ENCODE measurements at regions not wholly inside any gene's neighbourhood (a gene's known extent, or its start where the extent isn't known, plus 50 kb on each side); places are given as distances from the start of the nearest gene placed in this dataset.
"Not testable (repeated sequence)": the region's sequence is repeated elsewhere in the genome, so short reads cannot be mapped to it uniquely, and the experiment has no call there.

DNA sequence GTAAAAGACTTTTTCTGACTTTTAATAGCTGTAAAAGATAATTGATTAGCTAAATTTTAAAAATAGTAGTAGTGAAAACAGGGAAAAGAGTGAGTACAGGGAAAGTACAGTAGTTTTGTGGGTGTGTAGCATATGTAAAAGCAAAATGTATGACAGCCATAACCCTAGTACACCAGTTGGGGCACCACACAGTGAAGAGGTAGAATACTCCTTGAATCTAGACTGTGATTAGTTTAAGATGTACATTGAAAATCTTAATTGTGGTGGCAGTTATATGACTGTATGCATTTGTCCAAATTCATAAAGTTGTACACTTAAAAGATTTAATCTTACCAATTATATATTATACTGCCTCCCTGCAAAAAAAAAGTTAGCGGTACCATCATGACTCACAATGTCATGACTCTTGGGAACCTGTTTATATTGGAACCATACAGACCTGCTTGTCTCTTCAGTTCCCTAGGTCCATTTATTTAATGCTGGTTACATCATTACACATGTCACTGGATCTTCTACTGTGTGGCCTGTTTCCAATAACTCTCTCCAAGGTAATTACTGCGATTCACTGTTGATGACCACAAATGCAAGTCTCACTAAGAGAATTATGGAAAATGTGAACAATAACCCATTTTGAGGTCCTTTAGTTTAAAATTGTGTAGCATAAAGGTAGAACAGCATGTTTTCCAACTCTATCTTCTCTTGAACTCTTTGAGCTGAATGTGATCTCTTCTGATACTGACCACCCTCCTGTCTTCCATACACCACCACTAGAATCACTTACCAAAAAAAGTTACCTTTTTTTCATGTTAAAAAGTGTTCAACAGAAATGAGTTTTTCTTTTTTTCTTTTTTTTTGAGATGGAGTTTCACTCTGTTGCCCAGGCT is 264.2 kb upstream of the AMIGO2 start:
- no peak for DNase-seq

DNA sequence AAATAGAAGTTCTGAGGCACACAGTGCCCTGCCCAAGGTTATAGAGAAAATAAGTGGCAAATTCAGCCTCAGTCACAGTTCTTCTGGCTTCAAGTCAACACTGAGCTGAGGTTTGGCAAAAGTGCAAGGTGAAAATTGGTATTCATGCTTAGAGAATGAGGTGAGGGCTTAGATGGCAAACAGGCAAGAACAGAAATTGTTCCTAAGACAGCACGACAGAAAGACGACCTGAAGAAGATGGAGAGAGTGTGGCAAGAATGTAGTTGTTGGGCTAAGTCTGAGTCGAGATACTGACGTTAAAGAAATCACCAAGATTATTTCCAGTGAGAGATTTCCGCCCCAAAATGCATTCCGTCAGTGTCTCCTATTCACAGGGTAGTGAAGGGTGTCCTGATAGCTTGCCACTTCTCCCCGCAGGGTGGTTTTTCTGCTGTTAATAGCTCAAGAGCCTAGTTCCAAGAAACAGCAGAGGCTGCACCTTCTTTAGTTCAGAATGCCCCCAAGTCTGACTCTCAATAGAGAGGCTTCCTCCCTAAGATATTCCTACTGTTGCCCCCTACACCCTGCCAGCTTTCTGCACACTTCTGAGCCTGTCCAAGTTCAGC is 260.8 kb upstream of the AMIGO2 start:
- DNase-seq, result no peak

DNA sequence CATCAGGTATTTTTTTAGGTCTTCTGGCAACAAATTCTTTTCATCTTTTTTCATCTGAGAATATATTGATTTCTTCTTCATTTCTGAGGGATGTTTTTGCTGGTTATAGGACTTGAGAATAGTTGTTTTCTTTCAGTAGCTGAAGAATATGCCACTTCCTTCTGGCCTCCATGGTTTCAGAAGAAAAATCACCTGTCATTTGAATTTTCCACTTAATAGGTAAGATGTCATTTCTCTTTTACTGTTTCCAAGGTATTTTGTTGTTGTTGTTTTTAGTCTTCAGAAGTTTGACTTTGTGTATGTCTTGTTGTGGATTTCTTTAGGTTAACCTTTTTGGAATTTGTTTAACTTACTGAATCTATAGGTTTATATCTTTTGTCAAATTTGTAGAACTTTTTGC is 257.8 kb upstream of the AMIGO2 start:
- no peak for DNase-seq

DNA sequence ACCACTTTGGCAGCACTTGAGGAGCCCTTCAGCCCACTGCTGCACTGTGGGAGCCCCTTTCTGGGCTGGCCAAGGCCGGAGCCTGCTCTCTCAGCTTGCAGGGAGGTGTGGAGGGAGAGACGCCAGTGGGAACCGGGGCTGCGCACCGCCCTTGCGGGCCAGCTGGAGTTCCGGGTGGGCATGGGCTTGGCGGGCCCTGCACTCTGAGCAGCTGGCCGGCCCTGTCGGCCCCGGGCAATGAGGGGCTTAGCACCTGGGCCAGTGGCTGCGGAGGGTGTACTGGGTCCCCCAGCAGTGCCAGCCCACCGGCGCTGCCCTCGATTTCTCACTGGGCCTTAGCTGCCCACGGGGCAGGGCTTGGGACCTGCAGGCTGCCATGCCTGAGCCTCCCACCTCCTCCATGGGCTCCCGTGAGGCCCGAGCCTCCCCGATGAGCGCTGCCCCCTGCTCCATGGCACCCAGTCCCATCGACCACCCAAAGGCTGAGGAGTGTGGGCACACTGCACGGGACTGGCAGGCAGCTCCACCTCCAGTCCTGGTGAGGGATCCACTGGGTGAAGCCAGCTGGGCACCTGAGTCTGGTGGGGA is 253.6 kb upstream of the AMIGO2 start:
- DNase-seq, result not testable (repeated sequence)

DNA sequence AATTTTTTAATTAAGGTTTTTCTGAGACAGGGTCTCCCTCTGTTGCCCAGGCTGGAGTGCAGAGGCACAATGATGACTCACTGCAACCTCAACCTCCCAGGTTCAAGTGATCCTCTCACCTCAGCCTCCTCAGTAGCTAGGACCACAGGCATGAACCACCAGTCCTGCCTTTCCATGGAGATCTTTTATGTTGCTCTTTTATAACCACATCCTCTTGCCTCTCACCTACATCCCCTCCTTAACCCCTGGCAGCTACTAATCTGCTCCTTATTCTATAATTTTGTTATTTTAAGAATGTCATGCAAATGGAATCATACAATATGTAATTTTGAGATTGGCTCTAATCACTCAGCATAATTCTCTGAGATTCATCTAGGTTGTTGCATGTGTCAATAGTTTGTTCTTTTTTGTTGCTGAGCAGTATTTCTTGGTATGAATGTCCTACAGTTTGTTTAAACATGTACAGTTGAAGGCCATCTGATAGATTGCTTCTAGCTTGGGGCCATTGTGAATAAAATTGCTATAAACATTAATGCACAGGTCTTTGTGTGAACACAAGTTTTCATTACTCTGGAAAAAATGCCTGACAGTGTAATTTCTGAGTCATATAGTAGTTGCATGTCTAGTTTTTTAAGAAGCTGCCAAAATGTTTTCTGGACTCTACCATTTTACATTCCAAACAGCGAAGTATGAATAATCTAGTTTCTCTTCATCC is 249.2 kb upstream of the AMIGO2 start:
- DNase-seq, result peak; percentile 17

DNA sequence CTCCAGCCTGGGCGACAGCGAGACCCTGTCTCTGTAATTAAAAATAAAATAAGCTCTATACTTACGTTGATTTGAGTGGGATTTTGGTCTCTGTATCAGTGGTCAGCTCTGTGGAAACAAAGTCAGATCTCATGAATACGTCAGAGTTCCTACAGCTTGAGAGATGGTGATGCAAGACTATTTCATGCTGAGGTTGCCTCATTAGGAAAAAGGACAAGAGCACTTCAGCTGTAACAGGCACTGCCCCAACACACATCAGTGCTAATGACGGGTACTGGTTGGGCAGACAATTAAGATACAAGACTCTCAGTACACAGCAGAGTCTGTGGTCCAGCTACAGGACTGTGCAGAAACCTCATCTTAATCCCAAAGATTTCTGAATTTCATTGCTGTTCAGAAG is 246.4 kb upstream of the AMIGO2 start:
- DNase-seq, result no peak

DNA sequence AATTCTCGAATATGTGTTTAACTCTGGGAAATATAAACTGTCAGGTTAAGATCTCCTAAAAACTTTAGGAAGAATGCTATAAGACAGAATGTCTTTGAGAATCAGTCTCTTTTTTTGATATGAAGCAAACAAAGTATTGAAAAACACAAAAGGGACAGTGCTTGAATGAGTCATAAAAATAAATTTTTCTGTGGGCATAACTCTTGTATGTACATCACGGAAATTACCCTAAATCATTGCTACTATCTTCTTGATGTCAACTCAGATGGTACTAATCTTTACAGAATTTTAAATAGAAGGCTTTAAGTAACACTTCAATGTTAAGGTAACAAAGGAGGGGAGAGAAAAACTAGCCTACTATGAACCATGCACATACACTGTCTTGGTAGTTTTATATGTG is 244.0 kb upstream of the AMIGO2 start:
- no peak for DNase-seq

DNA sequence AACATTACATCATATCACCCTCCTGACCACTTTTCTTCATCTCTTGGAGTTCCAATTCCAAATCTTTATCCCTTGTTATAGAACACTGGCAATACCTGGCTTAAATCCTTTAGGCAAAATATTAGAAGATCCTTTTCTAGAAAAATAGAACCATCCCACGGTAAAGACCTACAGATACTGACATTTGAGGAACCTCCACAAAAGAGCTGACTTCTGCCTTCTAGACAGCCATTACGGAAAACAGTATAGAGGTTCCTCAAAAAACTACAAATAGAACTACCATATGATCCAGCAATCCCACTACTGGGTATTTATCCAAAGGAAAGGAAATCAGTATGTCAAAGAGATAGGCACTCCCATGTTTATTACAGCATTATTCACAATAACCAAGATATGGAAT is 241.7 kb upstream of the AMIGO2 start:
- no peak for DNase-seq

DNA sequence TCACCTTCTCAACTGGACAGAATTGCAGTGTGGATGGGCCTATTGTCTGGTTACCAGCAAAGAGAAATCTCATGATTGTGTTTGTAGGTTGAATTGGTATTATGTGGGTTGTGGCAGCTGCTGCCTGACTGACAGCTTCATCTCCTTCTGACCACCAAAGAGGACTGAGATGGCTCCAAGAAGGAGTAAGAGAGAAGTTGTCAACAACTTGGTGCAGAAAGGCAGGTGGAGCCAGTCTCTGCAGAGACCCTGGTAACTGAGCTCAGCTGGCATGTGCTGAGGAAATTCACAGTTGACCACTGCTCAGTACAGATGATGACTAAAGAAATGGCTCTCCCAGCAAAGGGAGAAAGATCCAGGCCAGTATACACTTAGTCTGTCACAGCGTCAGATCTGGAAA is 240.0 kb upstream of the AMIGO2 start:
- DNase-seq, result no peak

DNA sequence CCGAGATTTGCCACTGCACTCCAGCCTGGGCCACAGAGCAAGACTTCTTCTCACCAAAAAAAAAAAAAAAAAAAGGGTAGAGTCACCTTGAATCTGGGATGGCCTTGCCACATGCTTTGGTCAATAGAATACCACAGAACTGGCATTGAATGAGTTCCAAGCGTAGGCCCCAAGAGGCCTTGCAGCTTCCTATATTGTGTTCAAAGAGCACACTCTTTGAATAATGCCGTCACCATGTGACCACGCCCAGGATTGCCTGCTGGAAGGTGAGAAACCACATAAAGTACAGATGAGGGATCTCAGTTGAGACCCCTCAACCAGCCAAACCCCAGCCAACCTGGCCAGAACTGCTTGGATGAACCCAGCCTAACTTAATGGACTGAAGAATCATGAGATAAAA is 239.2 kb upstream of the AMIGO2 start:
- DNase-seq, result peak; percentile 15

DNA sequence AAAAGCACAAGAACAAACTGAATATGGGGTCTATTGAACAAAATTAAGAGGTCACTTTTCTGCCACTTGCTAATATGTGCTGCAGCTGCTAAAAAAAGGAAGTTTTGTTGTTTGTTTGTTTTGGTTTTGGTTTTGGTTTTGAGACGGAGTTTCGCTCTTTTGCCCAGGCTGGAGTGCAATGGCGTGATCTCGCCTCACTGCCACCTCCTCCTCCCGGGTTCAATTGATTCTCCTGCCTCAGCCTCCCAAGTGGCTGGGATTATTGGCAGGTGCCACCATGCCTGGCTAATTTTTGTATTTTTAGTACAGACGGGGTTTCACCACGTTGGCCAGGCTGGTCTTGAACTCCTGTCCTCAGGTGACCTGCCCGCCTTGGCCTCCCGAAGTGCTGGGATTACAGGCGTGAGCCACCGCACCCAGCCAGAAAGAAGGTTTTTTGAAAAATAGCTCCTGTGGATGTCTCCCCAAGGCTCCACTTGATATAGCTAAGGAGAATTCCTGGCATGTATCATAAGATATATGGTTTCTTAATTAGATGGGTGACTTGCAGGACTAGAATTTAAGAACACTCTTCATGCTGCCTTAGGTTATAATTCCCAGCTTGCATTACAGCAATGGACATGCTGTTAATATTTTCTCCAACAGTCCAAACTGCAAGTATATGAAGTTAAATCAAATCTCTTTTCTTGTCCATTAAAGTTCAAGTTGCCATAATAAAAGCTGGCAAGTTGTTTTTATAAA is 237.6 kb upstream of the AMIGO2 start:
- DNase-seq, result no peak

DNA sequence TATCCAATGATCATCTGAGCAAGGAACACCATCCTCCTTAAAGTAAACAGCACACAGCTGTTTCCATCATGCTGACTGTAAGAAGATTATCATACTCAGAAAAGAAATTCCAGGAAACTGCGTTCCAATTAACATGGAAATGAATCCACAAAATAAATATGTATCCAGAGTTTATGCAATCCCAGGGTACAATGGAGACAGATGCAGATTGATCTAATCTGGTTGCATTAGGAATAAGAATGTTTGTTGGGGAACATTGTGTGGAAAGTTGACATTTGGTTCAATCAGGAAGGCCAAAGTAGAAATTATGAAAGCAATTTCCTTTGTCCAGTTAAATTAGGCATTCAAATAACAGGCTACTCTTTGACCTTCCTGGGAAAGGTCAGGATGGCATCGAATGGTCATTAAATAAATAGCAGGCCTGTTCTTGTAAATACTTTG is 236.9 kb upstream of the AMIGO2 start:
- DNase-seq, result no peak

DNA sequence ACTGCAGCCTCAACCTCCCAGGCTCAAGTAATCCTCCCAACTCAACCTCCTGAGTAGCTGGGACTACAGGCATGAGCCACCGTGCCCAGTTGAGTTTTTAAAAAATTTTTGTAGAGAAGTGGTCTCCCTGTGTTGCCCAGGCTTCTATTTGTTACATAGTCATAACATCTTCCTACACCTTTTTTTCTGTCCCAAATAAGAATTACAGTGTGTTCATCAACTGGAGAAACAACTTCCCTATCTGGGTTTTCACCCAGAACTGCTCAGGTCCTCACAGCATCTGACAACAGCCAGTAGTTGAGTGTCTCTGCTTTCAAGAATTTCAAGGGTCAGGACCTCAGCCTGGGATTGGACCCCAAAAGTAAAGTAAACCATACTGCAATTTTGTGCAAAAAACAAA is 235.2 kb upstream of the AMIGO2 start:
- DNase-seq, result no peak

DNA sequence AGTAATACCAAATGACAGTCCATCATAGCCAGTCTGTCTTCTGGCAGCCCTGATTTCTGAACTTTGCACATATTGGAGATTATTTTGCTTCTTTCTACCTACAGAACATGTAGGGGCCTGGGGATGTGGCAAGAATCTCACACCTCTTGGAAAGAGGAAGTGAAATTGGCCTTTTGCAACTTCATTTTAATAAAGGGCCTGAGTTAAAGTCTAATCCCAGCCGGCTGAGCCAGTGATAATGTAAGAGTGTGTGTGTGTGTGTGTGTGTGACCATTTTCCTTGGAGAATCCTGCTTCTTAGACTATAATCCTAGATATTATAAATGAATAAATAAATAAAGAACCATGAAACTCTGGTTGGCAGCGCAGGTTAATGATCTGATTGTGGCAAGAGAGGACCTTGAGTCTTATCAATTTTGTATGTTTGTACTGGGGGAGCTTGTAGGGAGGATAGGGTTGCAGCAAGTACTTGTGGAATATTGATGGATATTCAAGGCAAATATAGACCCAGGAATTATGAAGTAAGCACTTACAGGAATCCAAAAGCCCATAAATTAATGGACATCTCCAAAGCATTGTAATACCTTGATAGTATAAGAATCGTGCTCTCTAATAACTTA is 233.2 kb upstream of the AMIGO2 start:
- no peak for DNase-seq

DNA sequence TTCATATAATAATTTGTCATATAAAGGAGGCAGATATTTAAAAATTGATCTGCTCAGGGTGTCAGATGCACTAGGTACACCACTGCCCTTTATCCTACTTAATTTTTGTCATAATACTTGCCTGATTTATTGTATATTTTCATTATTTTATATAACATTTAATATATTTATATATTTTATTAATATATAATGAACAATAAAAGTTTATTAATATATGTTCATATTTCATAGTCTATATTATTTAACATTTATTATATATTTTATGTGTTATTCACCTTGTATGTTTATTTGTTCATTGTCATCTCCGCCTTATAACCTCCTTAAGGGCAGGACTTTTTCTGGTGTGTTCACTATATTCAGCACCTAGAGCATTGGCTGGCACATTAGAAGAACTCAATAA is 232.4 kb upstream of the AMIGO2 start:
- DNase-seq, result no peak

DNA sequence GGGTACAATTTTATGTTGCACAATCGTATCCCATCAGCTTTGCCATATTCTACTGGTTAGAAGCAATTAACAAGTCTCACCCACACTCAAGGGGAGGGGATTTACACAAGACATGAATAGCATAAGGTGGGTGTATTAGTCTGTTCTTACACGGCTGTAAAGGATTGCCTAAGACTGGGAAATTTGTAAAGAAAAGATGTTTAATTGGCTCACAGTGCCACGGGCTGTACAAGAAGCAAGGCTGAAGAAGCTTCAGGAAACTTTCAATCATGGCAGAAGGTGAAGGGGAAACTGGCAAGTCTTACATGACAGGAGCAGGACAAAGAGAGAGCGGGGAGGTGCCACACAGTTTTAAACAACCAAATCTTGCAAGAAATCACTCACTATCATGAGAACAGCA is 231.8 kb upstream of the AMIGO2 start:
- DNase-seq, result no peak

DNA sequence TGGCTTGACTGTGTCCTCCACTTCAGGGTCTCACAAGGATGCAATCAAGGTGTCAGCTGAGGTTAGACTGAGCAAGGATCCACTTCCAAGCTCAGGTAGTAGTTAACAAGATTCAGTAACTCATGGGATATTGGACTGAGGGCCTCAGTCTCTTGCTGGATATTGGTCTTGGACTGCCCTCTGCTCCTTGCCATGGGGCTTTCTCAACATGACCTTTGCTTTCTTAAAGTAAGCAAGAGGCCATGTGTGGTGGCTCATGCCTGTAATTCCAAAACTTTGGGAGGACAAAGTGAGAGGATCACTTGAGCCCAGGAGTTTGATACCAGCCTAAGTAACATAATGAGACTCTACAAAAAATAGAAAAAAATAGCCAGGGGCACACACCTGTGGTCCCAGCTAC is 231.3 kb upstream of the AMIGO2 start:
- no peak for DNase-seq

DNA sequence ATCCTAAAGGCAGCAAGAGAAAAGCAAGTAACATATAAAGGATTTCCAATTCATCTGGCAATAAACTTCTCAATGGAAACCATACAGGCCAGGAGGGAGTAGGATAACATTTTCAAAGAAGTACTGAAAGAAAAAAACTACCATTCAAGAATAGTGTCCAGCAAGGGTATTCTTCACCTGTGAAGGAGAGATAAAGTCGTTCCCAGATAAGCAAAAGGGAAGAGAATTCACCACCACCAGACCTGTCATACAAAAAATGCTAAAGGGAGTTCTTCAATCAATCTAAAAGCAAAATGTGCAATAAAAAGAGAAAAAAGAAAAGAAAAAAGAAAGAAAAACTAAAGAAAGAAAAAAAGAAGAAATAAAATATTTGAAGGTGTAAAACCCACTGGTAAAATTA is 228.9 kb upstream of the AMIGO2 start:
- DNase-seq, result no peak

DNA sequence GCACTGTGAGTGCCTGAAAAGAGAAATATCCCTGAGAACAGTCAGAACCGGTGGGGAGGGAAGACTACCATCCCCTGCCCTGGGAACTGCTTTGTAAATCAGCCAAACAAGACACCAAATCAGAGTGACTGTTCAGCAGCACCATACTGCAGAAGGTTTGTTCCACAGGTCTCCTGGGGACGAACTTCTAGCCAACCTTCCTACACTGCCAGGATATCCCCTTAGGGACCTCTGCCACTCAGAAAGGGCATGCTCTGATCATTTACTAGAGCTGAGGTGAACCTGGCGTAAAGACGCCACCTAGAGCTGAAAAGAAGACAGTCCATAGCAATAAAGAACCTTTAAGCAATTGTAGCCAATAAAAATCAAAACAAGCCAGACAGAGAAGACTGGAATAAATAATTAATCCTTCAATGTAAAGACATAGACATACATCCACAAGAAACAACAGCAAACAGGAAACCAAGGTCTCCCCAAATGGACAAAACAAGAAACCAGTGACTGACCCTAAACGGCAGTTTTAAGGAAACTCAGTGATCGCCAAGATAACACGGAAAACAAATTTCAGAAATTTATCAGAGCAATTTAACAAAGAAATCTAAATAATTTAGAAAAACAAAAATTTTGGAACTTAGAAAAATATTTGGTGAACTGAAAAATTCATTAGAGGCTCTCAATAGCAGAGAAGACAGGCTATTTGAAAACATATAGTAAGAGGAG is 228.1 kb upstream of the AMIGO2 start:
- DNase-seq, result peak; percentile 68

DNA sequence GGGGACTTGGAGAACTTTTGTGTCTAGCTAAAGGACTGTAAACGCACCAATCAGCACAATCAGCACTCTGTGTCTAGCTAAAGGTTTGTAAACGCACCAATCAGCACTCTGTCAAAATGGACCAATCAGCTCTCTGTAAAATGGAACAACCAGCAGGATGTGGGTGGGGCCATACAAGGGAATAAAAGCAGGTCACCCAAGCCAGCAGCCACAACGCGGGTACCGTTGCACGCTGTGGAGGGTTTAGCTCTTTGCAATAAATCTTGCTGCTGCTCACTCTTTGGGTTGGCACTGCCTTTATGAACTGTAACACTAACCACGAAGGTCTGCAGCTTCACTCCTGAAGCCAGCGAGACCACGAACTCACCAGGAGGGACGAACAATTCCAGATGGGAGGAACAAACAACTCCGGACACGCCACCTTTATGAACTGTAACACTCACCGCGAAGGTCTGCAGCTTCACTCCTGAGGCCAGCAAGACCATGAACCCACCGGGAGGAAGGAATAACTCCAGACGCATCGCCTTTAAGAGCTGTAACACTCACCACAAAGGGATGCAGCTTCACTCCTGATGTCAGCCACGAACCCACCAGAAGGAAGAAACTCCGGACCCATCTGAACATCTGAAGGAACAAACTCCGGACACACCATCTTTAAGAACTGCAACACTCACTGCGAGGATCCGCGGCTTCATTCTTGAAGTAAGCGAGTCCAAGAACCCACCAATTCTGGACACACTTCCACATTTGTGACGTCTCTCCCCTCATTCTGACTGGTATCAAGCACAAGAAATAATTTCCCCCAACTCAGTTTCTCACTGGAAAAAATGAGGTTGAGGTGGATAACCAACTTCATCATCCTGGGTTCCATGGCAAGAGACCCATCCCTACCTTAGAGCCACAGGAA is 227.3 kb upstream of the AMIGO2 start:
- peak; percentile 74 for DNase-seq

DNA sequence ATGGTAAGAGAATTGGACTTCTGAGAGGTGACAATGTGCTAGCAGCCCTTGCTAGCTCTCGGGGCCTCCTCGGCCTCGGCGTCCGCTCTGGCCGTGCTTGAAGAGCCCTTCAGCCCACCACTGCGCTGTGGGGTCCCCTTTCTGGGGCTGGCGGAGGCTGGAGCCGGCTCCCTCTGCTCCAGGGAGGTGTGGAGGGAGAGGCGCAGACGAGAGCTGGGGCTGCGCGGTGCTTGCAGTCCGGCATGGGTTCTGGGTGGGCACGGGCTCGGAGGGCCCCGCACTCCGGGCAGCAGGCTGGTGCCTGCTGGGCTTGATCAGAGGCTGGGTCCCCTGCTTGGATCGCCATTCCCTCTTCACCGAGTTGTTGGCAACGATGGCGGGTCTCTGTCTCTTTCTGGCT is 226.4 kb upstream of the AMIGO2 start:
- DNase-seq, result no peak

Data from CD4-positive, alpha-beta T cell treated with Interleukin-17A for 4 hours (primary cell).